PFSK-1 (cell line): ENCODE measurements at regions not wholly inside any gene's neighbourhood (a gene's known extent, or its start where the extent isn't known, plus 50 kb on each side); places are given as distances from the start of the nearest gene placed in this dataset.

ENCODE experiments used
- FOXP2 ChIP-seq: optimal IDR thresholded peaks from 2 replicates; pipeline ENCODE3; 2011; ENCODE audit warnings: borderline replicate concordance, control low read depth, inconsistent platforms; ENCODE audit not compliant: insufficient read depth; ENCODE audit errors: extremely low read length, extremely low read depth
- POLR2AphosphoS5 ChIP-seq: IDR thresholded peaks from 2 replicates; pipeline ENCODE4 v1.6.1; 2012; ENCODE audit warnings: low read depth, mild to moderate bottlenecking, control low read depth, low read length, moderate library complexity
- REST ChIP-seq, 2 experiments: IDR thresholded peaks; 2 replicates each; pipeline versions ENCODE4 v1.6.1 to v1.8.0; 2011 to 2012; ENCODE audit warnings: low read depth in 2 of 2, low read length in 2 of 2, control low read depth in 1 of 2, inconsistent platforms in 1 of 2, mild to moderate bottlenecking in 1 of 2, moderate library complexity in 1 of 2; ENCODE audit not compliant: insufficient read depth in 1 of 2
- SIN3A ChIP-seq: IDR thresholded peaks from 2 replicates; pipeline ENCODE4 v1.6.1; 2012; ENCODE audit warnings: mild to moderate bottlenecking, low read length, moderate library complexity, borderline replicate concordance; ENCODE audit not compliant: insufficient read depth
- TAF1 ChIP-seq: IDR thresholded peaks from 2 replicates; pipeline ENCODE4 v1.6.1; 2012; ENCODE audit warnings: low read length, control low read depth, borderline replicate concordance; ENCODE audit not compliant: insufficient read depth

- no peak for TF ChIP-seq FOXP2
- no peak for TF ChIP-seq POLR2AphosphoS5
- TF ChIP-seq REST (IDR thresholded peaks at IDR 0.05; ENCODE audit: insufficient read depth in 1 of 2, low read depth in 2 of 2, low read length in 2 of 2): no peak
- TF ChIP-seq TAF1: no peak
- TF ChIP-seq SIN3A: no peak
Observed at GRCh38 chr12:113534555-113534954, 62.9 kb upstream of the LHX5 start.

- no peak for TF ChIP-seq FOXP2
- no peak for TF ChIP-seq TAF1
- no peak for TF ChIP-seq SIN3A
- no peak for TF ChIP-seq REST (IDR thresholded peaks at IDR 0.05; ENCODE audit: insufficient read depth in 1 of 2, low read depth in 2 of 2, low read length in 2 of 2)
- no peak for TF ChIP-seq POLR2AphosphoS5
Observed at GRCh38 chr12:113533842-113534375, 62.2 kb upstream of the LHX5 start.

- no peak for TF ChIP-seq TAF1
- no peak for TF ChIP-seq POLR2AphosphoS5
- TF ChIP-seq FOXP2: no peak
- no peak for TF ChIP-seq SIN3A
- no peak for TF ChIP-seq REST (IDR thresholded peaks at IDR 0.05; ENCODE audit: insufficient read depth in 1 of 2, low read depth in 2 of 2, low read length in 2 of 2)
Observed at GRCh38 chr12:113532292-113532691, 60.6 kb upstream of the LHX5 start.

- no peak for TF ChIP-seq TAF1
- no peak for TF ChIP-seq SIN3A
- TF ChIP-seq REST (IDR thresholded peaks at IDR 0.05; ENCODE audit: insufficient read depth in 1 of 2, low read depth in 2 of 2, low read length in 2 of 2): no peak
- no peak for TF ChIP-seq FOXP2
- TF ChIP-seq POLR2AphosphoS5: no peak
Observed at GRCh38 chr12:113528606-113529293, 57.1 kb upstream of the LHX5 start.
